ENCODE measurements at regions not wholly inside any gene's neighbourhood (a gene's known extent, or its start where the extent isn't known, plus 50 kb on each side); places are given as distances from the start of the nearest gene placed in this dataset.

- no peak for TF ChIP-seq CTCF (IDR thresholded peaks at IDR 0.05; ENCODE audit: poor library complexity, severe bottlenecking)
- TF ChIP-seq MXI1 (conservative IDR thresholded peaks at IDR 0.05; ENCODE audit: poor library complexity, severe bottlenecking), result no peak
Observed at GRCh38 chr3:109683746-109684145, 346.4 kb upstream of the DPPA4 start.
